ENCODE measurements at regions not wholly inside any gene's neighbourhood (a gene's known extent, or its start where the extent isn't known, plus 50 kb on each side); places are given as distances from the start of the nearest gene placed in this dataset.

DNA sequence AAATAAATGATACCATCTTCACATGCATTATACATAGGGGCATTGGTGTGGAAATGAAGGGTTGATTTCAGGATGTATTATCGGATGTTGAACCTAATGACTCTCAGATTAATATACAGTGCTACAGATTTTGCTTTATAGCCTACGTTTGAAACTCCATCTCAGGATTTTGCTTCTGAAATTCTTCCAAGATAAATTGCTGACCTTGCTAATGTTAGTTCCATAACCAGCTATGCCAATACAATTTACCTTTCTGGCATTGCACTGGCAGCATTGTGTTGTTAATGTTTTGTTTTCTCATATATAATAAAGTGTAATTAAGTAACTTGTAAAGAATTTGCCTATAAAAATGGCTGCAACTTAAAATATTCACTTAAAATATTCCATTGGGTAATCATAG is 350.1 kb downstream of the CHRM3 start:
- Histone ChIP-seq H2AFZ (ENCODE audit: low read depth, low read length, severe bottlenecking) (no peak overlapping the region), H3K4me3 (ENCODE audit: insufficient read depth, low read length, poor library complexity, severe bottlenecking) (no peak overlapping the region), H3K9me3 (ENCODE audit: insufficient read depth, low read length) (no peaks in the 10 kb centered on the region), H3F3A (ENCODE audit: insufficient read depth) (no peaks in the 10 kb centered on the region), H3K4me2 (ENCODE audit: low read depth, low read length, poor library complexity, severe bottlenecking) (no peak overlapping the region), H3K9me2 (replicated peaks; ENCODE audit: insufficient read depth, low read length) (no peaks in the 10 kb centered on the region), H4K20me1 (ENCODE audit: low read depth, low read length) (no peaks in the 10 kb centered on the region), H3K9ac (ENCODE audit: low read length) (no peak overlapping the region), H3K27me3 (ENCODE audit: low read length) (no peaks in the 10 kb centered on the region), H3K79me2 (ENCODE audit: insufficient read depth, low read length) (no peaks in the 10 kb centered on the region), H3K36me3 (ENCODE audit: low read length) (no peaks in the 10 kb centered on the region), H3K27ac (ENCODE audit: low read depth, low read length) (no peak overlapping the region)
- TF ChIP-seq, protein P1, sequence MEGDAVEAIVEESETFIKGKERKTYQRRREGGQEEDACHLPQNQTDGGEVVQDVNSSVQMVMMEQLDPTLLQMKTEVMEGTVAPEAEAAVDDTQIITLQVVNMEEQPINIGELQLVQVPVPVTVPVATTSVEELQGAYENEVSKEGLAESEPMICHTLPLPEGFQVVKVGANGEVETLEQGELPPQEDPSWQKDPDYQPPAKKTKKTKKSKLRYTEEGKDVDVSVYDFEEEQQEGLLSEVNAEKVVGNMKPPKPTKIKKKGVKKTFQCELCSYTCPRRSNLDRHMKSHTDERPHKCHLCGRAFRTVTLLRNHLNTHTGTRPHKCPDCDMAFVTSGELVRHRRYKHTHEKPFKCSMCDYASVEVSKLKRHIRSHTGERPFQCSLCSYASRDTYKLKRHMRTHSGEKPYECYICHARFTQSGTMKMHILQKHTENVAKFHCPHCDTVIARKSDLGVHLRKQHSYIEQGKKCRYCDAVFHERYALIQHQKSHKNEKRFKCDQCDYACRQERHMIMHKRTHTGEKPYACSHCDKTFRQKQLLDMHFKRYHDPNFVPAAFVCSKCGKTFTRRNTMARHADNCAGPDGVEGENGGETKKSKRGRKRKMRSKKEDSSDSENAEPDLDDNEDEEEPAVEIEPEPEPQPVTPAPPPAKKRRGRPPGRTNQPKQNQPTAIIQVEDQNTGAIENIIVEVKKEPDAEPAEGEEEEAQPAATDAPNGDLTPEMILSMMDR (IDR thresholded peaks at IDR 0.05; ENCODE audit: insufficient read depth, low read length, poor library complexity, severe bottlenecking): no peak
- TF ChIP-seq EZH2phosphoT487 (conservative IDR thresholded peaks at IDR 0.05; ENCODE audit: low read length): no peak

DNA sequence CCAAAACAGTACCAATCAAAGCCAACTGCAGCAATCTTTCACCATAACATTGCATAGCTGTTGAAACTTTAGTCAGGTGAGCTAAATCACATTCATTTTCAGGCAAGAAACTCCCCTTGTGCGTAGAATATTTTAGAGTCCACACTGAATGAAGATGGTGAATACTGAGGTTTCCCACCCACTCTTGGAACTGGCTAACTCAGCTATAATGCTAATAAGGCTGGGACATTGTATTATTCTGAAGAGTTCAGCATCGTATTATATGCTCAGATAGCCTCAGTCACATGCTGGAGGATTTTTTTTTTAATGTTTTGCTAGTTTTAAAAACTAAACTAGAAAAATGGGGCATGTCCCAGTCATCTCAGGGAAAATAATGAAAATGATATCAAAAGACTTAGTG is 352.3 kb upstream of the FMN2 start:
- Histone ChIP-seq H2AFZ (ENCODE audit: low read depth, low read length, severe bottlenecking) (no peak overlapping the region), H3F3A (ENCODE audit: insufficient read depth) (no peaks in the 10 kb centered on the region), H3K4me3 (ENCODE audit: insufficient read depth, low read length, poor library complexity, severe bottlenecking) (no peak overlapping the region), H3K9ac (ENCODE audit: low read length) (no peak overlapping the region), H3K9me3 (ENCODE audit: insufficient read depth, low read length) (no peaks in the 10 kb centered on the region), H3K27ac (ENCODE audit: low read depth, low read length) (no peak overlapping the region), H3K9me2 (replicated peaks; ENCODE audit: insufficient read depth, low read length) (no peaks in the 10 kb centered on the region), H3K79me2 (ENCODE audit: insufficient read depth, low read length) (no peaks in the 10 kb centered on the region), H4K20me1 (ENCODE audit: low read depth, low read length) (no peaks in the 10 kb centered on the region), H3K27me3 (ENCODE audit: low read length) (no peaks in the 10 kb centered on the region), H3K4me2 (ENCODE audit: low read depth, low read length, poor library complexity, severe bottlenecking) (no peak overlapping the region), H3K36me3 (ENCODE audit: low read length) (no peaks in the 10 kb centered on the region)
- TF ChIP-seq, protein P1 (IDR thresholded peaks at IDR 0.05; ENCODE audit: insufficient read depth, low read length, poor library complexity, severe bottlenecking): no peak
- TF ChIP-seq EZH2phosphoT487 (conservative IDR thresholded peaks at IDR 0.05; ENCODE audit: low read length): no peak

DNA sequence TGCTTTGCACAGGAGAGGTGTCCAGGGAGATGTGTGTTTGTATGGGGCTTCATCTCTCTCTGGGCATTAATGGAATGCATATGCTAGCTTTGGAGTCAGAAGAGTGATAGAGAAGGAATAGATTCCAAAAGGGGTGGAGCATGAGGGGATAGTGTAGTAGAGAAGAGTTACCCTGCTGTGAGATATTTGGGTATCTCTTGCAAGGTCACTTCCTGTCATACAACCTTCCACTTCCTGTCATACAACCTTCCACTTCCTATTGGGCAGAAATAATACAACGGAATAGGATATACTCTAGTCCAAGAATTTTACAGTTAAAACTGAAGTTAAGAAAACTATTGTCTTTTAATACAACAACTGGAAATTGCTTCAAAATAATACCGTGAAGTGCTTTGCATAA is 351.8 kb upstream of the FMN2 start:
- no peaks in the 10 kb centered on the region for H3K9me3 ChIP-seq (ENCODE audit: insufficient read depth, low read length)
- H3K4me3 ChIP-seq (ENCODE audit: insufficient read depth, low read length, poor library complexity, severe bottlenecking): no peak overlapping the region
- TF ChIP-seq, protein P1 (IDR thresholded peaks at IDR 0.05; ENCODE audit: insufficient read depth, low read length, poor library complexity, severe bottlenecking): no peak
- no peak for TF ChIP-seq EZH2phosphoT487 (conservative IDR thresholded peaks at IDR 0.05; ENCODE audit: low read length)
- H3K27ac ChIP-seq (ENCODE audit: low read depth, low read length): no peak overlapping the region
- H3K9me2 ChIP-seq (replicated peaks; ENCODE audit: insufficient read depth, low read length): no peaks in the 10 kb centered on the region
- H3K4me2 ChIP-seq (ENCODE audit: low read depth, low read length, poor library complexity, severe bottlenecking): no peak overlapping the region
- H3K9ac ChIP-seq (ENCODE audit: low read length): no peak overlapping the region
- H3K79me2 ChIP-seq (ENCODE audit: insufficient read depth, low read length): no peaks in the 10 kb centered on the region
- no peak overlapping the region for H2AFZ ChIP-seq (ENCODE audit: low read depth, low read length, severe bottlenecking)
- H3K36me3 ChIP-seq (ENCODE audit: low read length): no peaks in the 10 kb centered on the region
- no peaks in the 10 kb centered on the region for H3F3A ChIP-seq (ENCODE audit: insufficient read depth)
- no peaks in the 10 kb centered on the region for H3K27me3 ChIP-seq (ENCODE audit: low read length)
- no peaks in the 10 kb centered on the region for H4K20me1 ChIP-seq (ENCODE audit: low read depth, low read length)
